Mesenchymal stem cell (in vitro differentiated cells and primary cell): ENCODE measurements at regions not wholly inside any gene's neighbourhood (a gene's known extent, or its start where the extent isn't known, plus 50 kb on each side); places are given as distances from the start of the nearest gene placed in this dataset.

Source experiments
- DNase-seq: peaks from one replicate; pipeline ENCODE4 v3.0.0-alpha.2; 2013
- H2AFZ ChIP-seq: one replicate; pipeline ENCODE4 v1.6.1; 2013; ENCODE audit warnings: low read depth, mild to moderate bottlenecking, control low read depth, inconsistent platforms, low read length, moderate library complexity
- H2AK5ac ChIP-seq: 2 replicates; pipeline ENCODE4 v1.6.1; 2013; ENCODE audit warnings: low read length, moderate library complexity, mild to moderate bottlenecking, inconsistent platforms; ENCODE audit not compliant: severe bottlenecking
- H2BK120ac ChIP-seq: one replicate; pipeline ENCODE4 v1.6.1; 2013; ENCODE audit warnings: low read depth, mild to moderate bottlenecking, inconsistent platforms, low read length, moderate library complexity
- H2BK12ac ChIP-seq, 2 experiments: one replicate each; pipeline ENCODE4 v1.6.1; 2013; ENCODE audit warnings: inconsistent platforms in 2 of 2, low read length in 2 of 2, mild to moderate bottlenecking in 2 of 2, moderate library complexity in 2 of 2, control low read depth in 1 of 2
- H2BK15ac ChIP-seq: one replicate; pipeline ENCODE4 v1.6.1; 2013; ENCODE audit warnings: mild to moderate bottlenecking, low read depth, inconsistent platforms; ENCODE audit not compliant: poor library complexity, severe bottlenecking
- H2BK5ac ChIP-seq: 2 replicates; pipeline ENCODE4 v1.6.1; 2013; ENCODE audit warnings: low read depth, mild to moderate bottlenecking, low read length, control low read depth, inconsistent platforms; ENCODE audit not compliant: poor library complexity, severe bottlenecking
- H3K14ac ChIP-seq, 2 experiments: one replicate each; pipeline ENCODE4 v1.6.1; 2013; ENCODE audit warnings: inconsistent platforms in 2 of 2, low read length in 2 of 2, control low read depth in 1 of 2, mild to moderate bottlenecking in 1 of 2, moderate library complexity in 1 of 2
- H3K18ac ChIP-seq, 2 experiments: one replicate each; pipeline ENCODE4 v1.6.1; 2013; ENCODE audit warnings: inconsistent platforms in 2 of 2, low read length in 2 of 2, control low read depth in 1 of 2, low read depth in 1 of 2, mild to moderate bottlenecking in 1 of 2
- H3K23ac ChIP-seq, 2 experiments: one replicate each; pipeline ENCODE4 v1.6.1; 2013; ENCODE audit warnings: inconsistent platforms in 2 of 2, low read length in 2 of 2, mild to moderate bottlenecking in 2 of 2, moderate library complexity in 2 of 2, control low read depth in 1 of 2
- H3K27ac ChIP-seq: 2 replicates; pipeline ENCODE4 v1.5.1; 2013; ENCODE audit warnings: mild to moderate bottlenecking, moderate library complexity, low read length, control low read depth, inconsistent platforms; ENCODE audit not compliant: poor library complexity, severe bottlenecking
- H3K27me3 ChIP-seq, 2 experiments: 2 replicates each; pipeline versions ENCODE4 v1.6.1 to v1.7.0; 2013; ENCODE audit warnings: low read length in 2 of 2, mild to moderate bottlenecking in 2 of 2, moderate library complexity in 2 of 2, control low read depth in 1 of 2, inconsistent platforms in 1 of 2; ENCODE audit not compliant: control insufficient read depth in 1 of 2, insufficient read depth in 1 of 2
- H3K36me3 ChIP-seq, 2 experiments: 2 replicates each; pipeline versions ENCODE4 v1.6.1 to v1.7.0; 2013; ENCODE audit warnings: low read length in 2 of 2, control low read depth in 1 of 2, inconsistent platforms in 1 of 2, low read depth in 1 of 2, mild to moderate bottlenecking in 1 of 2; ENCODE audit not compliant: insufficient read depth in 2 of 2, control insufficient read depth in 1 of 2
- H3K4ac ChIP-seq, 2 experiments: one replicate each; pipeline ENCODE4 v1.6.1; 2013; ENCODE audit warnings: inconsistent platforms in 2 of 2, low read length in 2 of 2, mild to moderate bottlenecking in 2 of 2, moderate library complexity in 2 of 2, control low read depth in 1 of 2, low read depth in 1 of 2
- H3K4me1 ChIP-seq: 2 replicates; pipeline ENCODE4 v1.6.1; 2013; ENCODE audit warnings: low read depth, low read length, control low read depth; ENCODE audit not compliant: control insufficient read depth, insufficient read depth
- H3K4me2 ChIP-seq: 2 replicates; pipeline ENCODE4 v1.6.1; 2013; ENCODE audit warnings: low read length, mild to moderate bottlenecking, inconsistent platforms; ENCODE audit not compliant: poor library complexity, severe bottlenecking
- H3K4me3 ChIP-seq, 2 experiments: 2 replicates each; pipeline versions ENCODE4 v1.5.1 to v1.7.0; 2013; ENCODE audit warnings: low read length in 2 of 2, mild to moderate bottlenecking in 2 of 2, control low read depth in 1 of 2, low read depth in 1 of 2; ENCODE audit not compliant: insufficient read depth in 1 of 2
- H3K79me1 ChIP-seq: replicated peaks from 2 replicates; pipeline ENCODE4 v1.6.1; 2013; ENCODE audit warnings: mild to moderate bottlenecking, control low read depth, low read length, inconsistent platforms; ENCODE audit not compliant: poor library complexity, severe bottlenecking
- H3K9ac ChIP-seq: 2 replicates; pipeline ENCODE4 v1.7.0; 2013; ENCODE audit warnings: mild to moderate bottlenecking, low read length, moderate library complexity
- H3K9me3 ChIP-seq: 2 replicates; pipeline ENCODE4 v1.7.0; 2013; ENCODE audit warnings: mild to moderate bottlenecking, low read length; ENCODE audit not compliant: control insufficient read depth
- H4K8ac ChIP-seq: one replicate; pipeline ENCODE4 v1.6.1; 2013; ENCODE audit warnings: inconsistent platforms, mild to moderate bottlenecking, low read length, moderate library complexity
- H4K91ac ChIP-seq: one replicate; pipeline ENCODE4 v1.6.1; 2013; ENCODE audit warnings: mild to moderate bottlenecking, low read length, inconsistent platforms
- WGBS: methylation state at CpG from one replicate; pipeline ENCODE4 v1.1.7; 2013; ENCODE audit warnings: mixed read lengths; 5-methylcytosine and 5-hydroxymethylcytosine counted together

DNA sequence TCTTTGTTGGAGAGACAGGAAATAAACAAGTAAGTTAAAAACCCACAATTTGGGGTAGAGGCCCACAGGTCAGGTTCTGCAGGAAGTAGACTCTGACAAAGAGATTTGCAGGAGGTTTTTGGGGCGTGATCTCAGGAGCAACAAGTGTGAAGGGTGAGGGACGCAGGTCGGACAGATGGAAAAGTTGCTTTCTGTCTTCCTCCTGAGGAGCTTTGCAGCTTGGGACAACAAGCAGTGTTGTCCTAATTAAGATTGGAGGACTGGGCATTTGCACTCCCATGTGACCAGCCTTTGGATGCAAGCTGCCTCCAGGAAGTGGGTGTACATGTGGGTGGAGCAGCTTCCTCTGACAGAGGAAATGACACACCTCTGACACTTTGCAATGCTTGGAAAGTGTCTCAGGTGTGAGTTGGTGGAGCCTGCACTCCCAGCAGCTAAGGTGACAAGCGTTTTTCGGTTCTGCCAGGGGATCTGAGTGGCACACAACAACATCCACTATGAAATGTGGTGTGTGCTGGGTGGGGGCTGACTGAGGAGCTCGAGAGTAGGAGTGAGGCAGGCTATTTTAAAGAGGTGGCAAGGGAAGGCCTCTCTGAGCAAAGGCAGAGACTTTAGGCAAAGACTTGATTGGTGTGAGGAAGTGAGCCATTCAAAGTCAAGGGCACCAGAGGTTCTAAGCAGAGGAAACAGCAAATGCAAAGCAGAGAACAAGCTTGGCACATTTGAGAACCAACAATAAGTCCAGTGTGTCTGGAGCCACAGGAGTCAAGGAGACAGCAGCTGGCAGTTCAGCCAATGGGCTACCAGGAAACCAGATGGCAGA, 339.8 kb upstream of the GATB start:
- no peak overlapping the region for H3K4me3 ChIP-seq
- no peak overlapping the region for H2BK5ac ChIP-seq
- WGBS = 86% methylated on average over 6 of the region's 6 CpGs
- H2AFZ ChIP-seq = no peak overlapping the region
- H3K79me1 ChIP-seq = no peaks in the 10 kb centered on the region
- no peak overlapping the region for H3K4ac ChIP-seq
- no peak overlapping the region for H3K27ac ChIP-seq
- peak overlapping the region in 1 of 2 experiments; percentile 4 for H2BK12ac ChIP-seq
- H3K9ac ChIP-seq = no peak overlapping the region
- no peak overlapping the region for H3K23ac ChIP-seq
- H2BK15ac ChIP-seq = no peak overlapping the region
- no peaks in the 10 kb centered on the region for H3K27me3 ChIP-seq
- no peak overlapping the region for H4K91ac ChIP-seq
- peak overlapping the region; percentile 16 for H4K8ac ChIP-seq
- H3K36me3 ChIP-seq = no peaks in the 10 kb centered on the region
- no peak overlapping the region for H3K14ac ChIP-seq
- no peak overlapping the region for H2AK5ac ChIP-seq
- no peak for DNase-seq
- peaks cover 13% of the 10 kb centered on the region for H3K4me1 ChIP-seq
- H3K18ac ChIP-seq = no peak overlapping the region
- H3K9me3 ChIP-seq = no peaks in the 10 kb centered on the region
- no peak overlapping the region for H2BK120ac ChIP-seq
- H3K4me2 ChIP-seq = no peak overlapping the region

DNA sequence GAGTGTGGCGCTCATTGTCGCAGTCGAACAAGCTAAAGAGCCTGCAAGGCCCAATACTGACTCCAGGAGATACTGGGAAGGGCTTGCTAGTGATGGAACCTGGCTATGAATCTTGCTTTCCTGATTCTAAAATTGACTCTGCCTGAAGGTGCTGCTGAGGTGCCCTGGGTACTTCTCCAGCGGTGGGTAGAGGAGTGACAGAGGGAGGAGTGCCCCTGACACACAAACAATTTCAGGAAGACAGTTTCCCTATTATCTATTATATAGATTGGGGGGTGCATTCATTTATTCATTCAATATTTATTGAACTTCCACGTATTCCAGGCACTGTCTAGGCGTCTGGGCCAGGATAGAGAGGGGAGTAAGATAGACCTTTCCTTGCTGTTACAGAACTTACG, 339.2 kb upstream of the GATB start:
- H3K4me2 ChIP-seq = no peak overlapping the region
- 89% methylated on average over 6 of the region's 7 CpGs for WGBS

DNA sequence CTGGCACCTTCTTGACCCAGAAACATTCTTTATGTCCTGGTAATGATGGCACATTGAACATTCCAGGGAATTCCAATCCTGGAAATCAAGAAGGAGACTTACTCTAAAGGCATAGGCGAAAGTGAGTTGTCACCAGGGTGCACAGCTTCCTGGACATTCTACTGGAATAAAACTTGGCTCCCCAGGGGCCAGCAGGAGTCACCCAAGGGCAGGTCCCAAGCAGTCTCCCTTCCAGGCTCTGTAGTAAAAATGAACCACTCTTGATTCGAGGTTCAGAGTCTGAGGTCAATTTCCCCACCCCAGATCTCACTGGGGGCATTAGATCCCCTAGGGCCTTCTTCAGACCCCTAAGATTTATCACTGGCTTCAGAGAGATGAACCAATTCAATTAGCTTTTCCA, 338.7 kb upstream of the GATB start:
- Histone ChIP-seq H2BK15ac (no peak overlapping the region), H3K27ac (no peak overlapping the region), H2AFZ (no peak overlapping the region), H3K36me3 (no peaks in the 10 kb centered on the region), H3K4me1 (peaks cover 17% of the 10 kb centered on the region), H3K4me2 (no peak overlapping the region), H3K4me3 (no peak overlapping the region), H2BK12ac (no peak overlapping the region), H3K9ac (no peak overlapping the region), H3K27me3 (no peaks in the 10 kb centered on the region), H3K18ac (no peak overlapping the region), H2BK5ac (no peak overlapping the region), H3K79me1 (no peaks in the 10 kb centered on the region), H2AK5ac (no peak overlapping the region), H3K9me3 (no peaks in the 10 kb centered on the region), H3K23ac (no peak overlapping the region), H4K91ac (no peak overlapping the region), H4K8ac (no peak overlapping the region), H3K14ac (no peak overlapping the region), H3K4ac (no peak overlapping the region), H2BK120ac (no peak overlapping the region)
- no peak for DNase-seq
- WGBS = 94% methylated on average over 2 of the region's 2 CpGs

More for the DNA sequence above, 339.2 kb upstream of the GATB start:
- Histone ChIP-seq H3K18ac (no peak overlapping the region), H3K4ac (no peak overlapping the region), H3K9me3 (no peaks in the 10 kb centered on the region), H3K36me3 (no peaks in the 10 kb centered on the region), H4K8ac (no peak overlapping the region), H2BK5ac (no peak overlapping the region), H2AK5ac (peak overlapping the region; percentile 16), H4K91ac (no peak overlapping the region), H2BK12ac (no peak overlapping the region), H3K9ac (no peak overlapping the region), H3K27ac (no peak overlapping the region), H2BK120ac (no peak overlapping the region), H3K79me1 (no peaks in the 10 kb centered on the region), H2BK15ac (no peak overlapping the region), H3K23ac (no peak overlapping the region), H3K14ac (no peak overlapping the region), H3K4me3 (no peak overlapping the region), H3K4me1 (peaks cover 17% of the 10 kb centered on the region), H3K27me3 (no peaks in the 10 kb centered on the region), H2AFZ (no peak overlapping the region)
- no peak for DNase-seq

DNA sequence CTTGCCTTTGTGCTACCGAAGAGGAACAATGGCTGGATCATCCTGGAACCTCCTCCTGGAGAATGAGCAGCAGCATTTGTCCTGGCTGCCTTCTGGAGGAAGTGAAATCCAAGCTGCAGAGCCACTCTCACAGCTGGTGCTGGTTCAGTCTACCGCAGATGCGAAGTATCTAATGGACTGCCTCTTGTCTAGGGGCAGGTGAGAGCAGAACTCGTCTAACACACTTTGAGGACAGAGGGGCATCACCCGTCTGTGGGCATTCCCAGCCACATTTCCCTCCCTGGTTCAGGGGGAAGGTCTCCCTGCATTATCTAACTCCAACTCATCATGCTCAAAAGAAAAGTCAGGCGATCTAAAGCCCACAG, 338.2 kb upstream of the GATB start:
- no peak overlapping the region for H2BK5ac ChIP-seq
- no peak overlapping the region for H2BK15ac ChIP-seq
- H2BK12ac ChIP-seq = peak overlapping the region in 1 of 2 experiments; percentile 18
- H3K9ac ChIP-seq = no peak overlapping the region
- H3K23ac ChIP-seq = no peak overlapping the region
- no peak overlapping the region for H4K8ac ChIP-seq
- peak overlapping the region; percentile 56 for H2AK5ac ChIP-seq
- no peak overlapping the region for H3K4me3 ChIP-seq
- H2BK120ac ChIP-seq = no peak overlapping the region
- WGBS = 91% methylated on average over 5 of the region's 6 CpGs
- H3K27ac ChIP-seq = no peak overlapping the region
- H3K9me3 ChIP-seq = no peaks in the 10 kb centered on the region
- H3K4me2 ChIP-seq = no peak overlapping the region
- no peak overlapping the region for H3K18ac ChIP-seq
- no peak for DNase-seq
- no peaks in the 10 kb centered on the region for H3K79me1 ChIP-seq
- no peaks in the 10 kb centered on the region for H3K27me3 ChIP-seq
- H3K14ac ChIP-seq = no peak overlapping the region
- no peak overlapping the region for H3K4ac ChIP-seq
- no peak overlapping the region for H2AFZ ChIP-seq
- peak overlapping the region; percentile 25 for H4K91ac ChIP-seq
- H3K36me3 ChIP-seq = no peaks in the 10 kb centered on the region
- peaks cover 17% of the 10 kb centered on the region for H3K4me1 ChIP-seq
